K562 (cell line): ENCODE measurements at regions not wholly inside any gene's neighbourhood (a gene's known extent, or its start where the extent isn't known, plus 50 kb on each side); places are given as distances from the start of the nearest gene placed in this dataset.

ENCODE experiments used
- ATAC-seq: fragments of 200-7000 bp; cut with Tn5 transposase; 3 replicates; pipeline ENCODE4 v1.9.1; 2020; ENCODE audit warnings: moderate library complexity
- BruUV-seq: library from RNA; stranded (reverse); fragments of 400-500 nt; replicated peaks from 2 replicates; lab custom pipeline; 2021; lab: Mats Ljungman, UMichigan
- CTCF ChIA-PET: fragments of 300-600 bp; formaldehyde crosslinking; extraction: SDS; loops from one replicate; lab custom pipeline; 2021; ENCODE audit warnings: low intra/inter-chr PET ratio; lab: Yijun Ruan, JAX
- POLR2A ChIA-PET: fragments of 300-600, 350-650 bp; sonication (Branson Sonifier 250); formaldehyde crosslinking; extraction: SDS; loops from one replicate; lab custom pipeline; 2021; ENCODE audit warnings: antibody characterized with exemption, inconsistent platforms; lab: Yijun Ruan, JAX
- DNase-seq, 4 experiments: peaks; one replicate each; pipeline versions ENCODE4 v3.0.0 to v3.0.0-alpha.2; 2011 to 2018; ENCODE audit warnings: low spot score in 3 of 4, mixed read lengths in 3 of 4; ENCODE audit errors: extremely low read depth in 1 of 4
- FAIRE-seq: peaks from 2 replicates; lab custom pipeline; 2011; peaks lifted over from hg19 to GRCh38; lab: Jason Lieb, UNC
- H2AFZ ChIP-seq: 2 replicates; pipeline ENCODE4 v1.6.0; 2011; ENCODE audit warnings: low read depth, low read length, control low read depth, inconsistent platforms
- H3K27ac ChIP-seq: fragments of 200-600 bp; 3 replicates; pipeline ENCODE4 v1.8.0; 2011; ENCODE audit warnings: low read depth, mild to moderate bottlenecking, control low read depth, inconsistent platforms, low read length, moderate library complexity, mixed read lengths; ENCODE audit errors: extremely low read depth
- H3K27me3 ChIP-seq, 2 experiments: fragments of 300-600 bp in 1 of 2; 2 replicates in 1 of 2; 3 replicates in 1 of 2; pipeline versions ENCODE4 v1.6.0 to v1.8.0; 2011; ENCODE audit warnings: inconsistent platforms in 2 of 2, low read length in 2 of 2, mild to moderate bottlenecking in 1 of 2, mixed read lengths in 1 of 2, moderate library complexity in 1 of 2; ENCODE audit not compliant: control insufficient read depth in 2 of 2, insufficient read depth in 2 of 2
- H3K36me3 ChIP-seq: fragments of 300-600 bp; 3 replicates; pipeline ENCODE4 v1.8.0; 2011; ENCODE audit warnings: mild to moderate bottlenecking, low read length, inconsistent platforms; ENCODE audit not compliant: control insufficient read depth, insufficient read depth
- H3K4me1 ChIP-seq, 2 experiments: fragments of 200-600 bp in 1 of 2; replicated peaks in 1 of 2; 2 replicates in 1 of 2; 3 replicates in 1 of 2; pipeline versions ENCODE4 v1.5.1 to v1.8.0; 2011; ENCODE audit warnings: inconsistent platforms in 2 of 2, low read length in 2 of 2, mild to moderate bottlenecking in 1 of 2, mixed read lengths in 1 of 2, moderate library complexity in 1 of 2; ENCODE audit not compliant: control insufficient read depth in 2 of 2, insufficient read depth in 2 of 2
- H3K4me2 ChIP-seq: 2 replicates; pipeline ENCODE4 v1.6.1; 2011; ENCODE audit warnings: low read length, control low read depth, inconsistent platforms, mixed read lengths; ENCODE audit not compliant: insufficient read depth
- H3K4me3 ChIP-seq: fragments of 200-600 bp; sonication (generic), shearing (Covaris generic); 2 replicates; pipeline ENCODE4 v1.5.1; 2016; ENCODE audit warnings: control low read depth, inconsistent platforms
- H3K79me2 ChIP-seq: fragments of 200-600 bp; 3 replicates; pipeline ENCODE4 v1.8.0; 2011; ENCODE audit warnings: low read length, inconsistent platforms; ENCODE audit not compliant: control insufficient read depth, insufficient read depth
- H3K9ac ChIP-seq, 2 experiments: 2 replicates each; pipeline versions ENCODE4 v1.6.0 to v1.6.1; 2011; ENCODE audit warnings: low read depth in 2 of 2, low read length in 2 of 2, control low read depth in 1 of 2, inconsistent platforms in 1 of 2, mild to moderate bottlenecking in 1 of 2, mixed read lengths in 1 of 2; ENCODE audit not compliant: insufficient read depth in 1 of 2
- H3K9me1 ChIP-seq: one replicate; pipeline ENCODE4 v1.6.0; 2011; ENCODE audit warnings: inconsistent platforms, mild to moderate bottlenecking, low read length, moderate library complexity; ENCODE audit not compliant: control insufficient read depth, insufficient read depth
- H3K9me3 ChIP-seq: replicated peaks from 2 replicates; pipeline ENCODE4 v1.5.1; 2011; ENCODE audit warnings: low read depth, low read length, inconsistent platforms; ENCODE audit not compliant: control insufficient read depth, insufficient read depth
- H4K20me1 ChIP-seq: replicated peaks from 2 replicates; pipeline ENCODE4 v1.6.1; 2011; ENCODE audit warnings: low read length, inconsistent platforms, mixed read lengths; ENCODE audit not compliant: control insufficient read depth, insufficient read depth
- CSDE1 ChIP-seq, 2 experiments: fragments of 450-650 bp; IDR thresholded peaks; 2 replicates each; pipeline ENCODE4 v1.6.1; 2016; ENCODE audit warnings: mild to moderate bottlenecking in 1 of 2
- HIVEP1 ChIP-seq: fragments of 250-450 bp; sonication (Bioruptor Pico); IDR thresholded peaks from 2 replicates; pipeline ENCODE4 v1.4.0; 2020; ENCODE audit warnings: mild to moderate bottlenecking
- IFI16 ChIP-seq: fragments of 250-450 bp; sonication (Bioruptor Pico); IDR thresholded peaks from 2 replicates; pipeline ENCODE4 v2.1.2; 2022; ENCODE audit warnings: mild to moderate bottlenecking, inconsistent platforms
- SIRT6 ChIP-seq: IDR thresholded peaks from one replicate; pipeline ENCODE4 v1.6.1; 2012; ENCODE audit warnings: low read depth, mild to moderate bottlenecking, control low read depth, inconsistent platforms, low read length, moderate library complexity
- SREBF2 ChIP-seq: sonication (generic); formaldehyde crosslinking; IDR thresholded peaks from 2 replicates; pipeline ENCODE4 v1.4.0; 2020; ENCODE audit warnings: mild to moderate bottlenecking, missing genetic modification reagents
- TBP ChIP-seq: optimal IDR thresholded peaks from 2 replicates; pipeline ENCODE3; 2011; ENCODE audit warnings: low read depth, low read length, improper control_type of control experiment
- TCFL5 ChIP-seq: fragments of 250-450 bp; sonication (Bioruptor Pico); conservative IDR thresholded peaks from 2 replicates; pipeline ENCODE4 v1.6.1; 2021; ENCODE audit warnings: mild to moderate bottlenecking, moderate library complexity, matching md5 sums
- U2AF2 ChIP-seq: fragments of 200-400 bp; formaldehyde crosslinking; optimal IDR thresholded peaks from 2 replicates; pipeline ENCODE3; 2017; ENCODE audit warnings: low read depth, mild to moderate bottlenecking, low read length
- ZNF224 ChIP-seq: sonication (generic); formaldehyde crosslinking; IDR thresholded peaks from 2 replicates; pipeline ENCODE4 v1.8.0; 2022; ENCODE audit warnings: mild to moderate bottlenecking, missing genetic modification reagents
- ZNF445 ChIP-seq: fragments of 250-450 bp; sonication (Bioruptor Pico); IDR thresholded peaks from 2 replicates; pipeline ENCODE4 v1.4.0; 2020; ENCODE audit warnings: low read depth, mild to moderate bottlenecking, moderate library complexity
- ZNF584 ChIP-seq: fragments of 200-800 bp; sonication (Bioruptor generic); IDR thresholded peaks from 2 replicates; pipeline ENCODE4 v1.6.1; 2016; ENCODE audit warnings: low read depth, mild to moderate bottlenecking, missing genetic modification characterization, missing compliant biosample characterization
- WGBS: fragments of 100-300 bp; shearing (Covaris generic); methylation state at CpG from one replicate; pipeline ENCODE4 v1.1.6; 2016; ENCODE audit warnings: low coverage, mixed read lengths; ENCODE audit not compliant: insufficient coverage; ENCODE audit errors: missing lambda C conversion rate; 5-methylcytosine and 5-hydroxymethylcytosine counted together
- in situ Hi-C: fragments of 300-500 bp; cut with MboI; formaldehyde crosslinking; loops from 4 replicates; pipeline ENCODE4 v1.15.0; 2018; ENCODE audit warnings: inconsistent platforms, mixed read lengths
- intact Hi-C: fragments of 100-400 bp; cut with micrococcal nuclease; formaldehyde crosslinking; loops from 2 replicates; pipeline ENCODE4 v1.14.2; 2022

GRCh38 chr10:83045731-83046130 lies 1093.6 kb upstream of the GHITM start:
- Histone ChIP-seq H4K20me1 (no peaks in the 10 kb centered on the region), H3K4me1 (no peaks in the 10 kb centered on the region), H3K9me3 (no peaks in the 10 kb centered on the region), H3K9me1 (no peaks in the 10 kb centered on the region)
- in situ Hi-C loops, result no loop called here
- BruUV-seq, result no TSS peak
- CTCF ChIA-PET, result no interaction called here
- no peak for DNase-seq
- TF ChIP-seq SREBF2 (CRISPR knock-in tag) (no peak), HIVEP1 (CRISPR knock-in tag) (no peak), SIRT6 (no peak), IFI16 (CRISPR knock-in tag) (no peak), TCFL5 (no peak), ZNF584 (CRISPR knock-in tag) (no peak), ZNF445 (CRISPR knock-in tag) (no peak), U2AF2 (no peak), CSDE1 (IDR thresholded peaks at IDR 0.05) (no peak), TBP (no peak), ZNF224 (CRISPR knock-in tag) (no peak)
- TF ChIP-seq, all 486 proteins: peak for 0
- no peak overlapping the region for H3K4me3 ChIP-seq
- ATAC-seq (no peak), FAIRE-seq (no peak)
- H3K4me2 ChIP-seq, result no peak overlapping the region
- no peaks in the 10 kb centered on the region for H3K27me3 ChIP-seq
- no peak overlapping the region for H3K27ac ChIP-seq
- intact Hi-C loops, result no loop called here
- no peaks in the 10 kb centered on the region for H3K36me3 ChIP-seq
- WGBS, result 1% methylated on average over 4 of the region's 4 CpGs
- H2AFZ ChIP-seq, result no peak overlapping the region
- no peaks in the 10 kb centered on the region for H3K79me2 ChIP-seq
- H3K9ac ChIP-seq, result no peak overlapping the region
- POLR2A ChIA-PET, result no interaction called here
